ENCODE measurements at regions not wholly inside any gene's neighbourhood (a gene's known extent, or its start where the extent isn't known, plus 50 kb on each side); places are given as distances from the start of the nearest gene placed in this dataset.

DNA sequence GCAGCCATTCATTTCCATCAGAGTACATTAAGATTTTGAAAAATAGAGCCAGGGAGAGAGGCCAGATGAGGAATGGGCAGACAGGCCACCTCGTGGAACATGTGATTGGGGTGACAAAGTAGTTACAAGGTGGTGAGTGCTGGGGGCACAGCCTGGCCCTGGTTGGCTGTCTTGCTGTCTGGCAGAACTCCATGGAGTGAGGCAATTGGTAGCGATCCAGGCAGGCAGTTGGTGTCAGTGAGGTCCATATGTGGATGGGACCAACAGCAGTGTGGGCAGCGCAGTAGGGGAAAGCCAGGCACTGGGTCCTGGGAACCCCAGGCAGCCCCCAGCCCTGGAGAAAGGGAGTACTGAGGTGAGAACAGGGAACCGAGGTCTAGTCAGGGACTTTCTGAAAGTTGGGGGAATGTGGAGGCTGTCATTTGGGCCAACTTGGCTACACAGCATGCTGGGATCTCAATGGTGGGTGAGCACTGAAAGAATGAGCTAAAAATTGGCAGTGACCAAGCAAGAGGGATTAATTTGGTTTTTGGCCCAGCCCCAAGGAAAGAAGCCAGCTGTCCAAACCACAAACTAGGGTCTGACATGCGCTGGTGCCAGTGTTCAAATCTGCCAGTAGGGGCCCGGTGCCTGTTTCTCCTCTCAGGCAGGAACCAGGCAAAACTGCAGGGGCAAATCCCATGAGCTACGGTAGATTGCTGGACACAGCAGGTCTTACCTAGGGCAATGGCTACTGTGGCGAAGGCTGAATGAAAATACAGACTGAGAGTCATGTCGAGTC, 61.4 kb upstream of the E2F3 start (continued):
- TF ChIP-seq, protein P1, sequence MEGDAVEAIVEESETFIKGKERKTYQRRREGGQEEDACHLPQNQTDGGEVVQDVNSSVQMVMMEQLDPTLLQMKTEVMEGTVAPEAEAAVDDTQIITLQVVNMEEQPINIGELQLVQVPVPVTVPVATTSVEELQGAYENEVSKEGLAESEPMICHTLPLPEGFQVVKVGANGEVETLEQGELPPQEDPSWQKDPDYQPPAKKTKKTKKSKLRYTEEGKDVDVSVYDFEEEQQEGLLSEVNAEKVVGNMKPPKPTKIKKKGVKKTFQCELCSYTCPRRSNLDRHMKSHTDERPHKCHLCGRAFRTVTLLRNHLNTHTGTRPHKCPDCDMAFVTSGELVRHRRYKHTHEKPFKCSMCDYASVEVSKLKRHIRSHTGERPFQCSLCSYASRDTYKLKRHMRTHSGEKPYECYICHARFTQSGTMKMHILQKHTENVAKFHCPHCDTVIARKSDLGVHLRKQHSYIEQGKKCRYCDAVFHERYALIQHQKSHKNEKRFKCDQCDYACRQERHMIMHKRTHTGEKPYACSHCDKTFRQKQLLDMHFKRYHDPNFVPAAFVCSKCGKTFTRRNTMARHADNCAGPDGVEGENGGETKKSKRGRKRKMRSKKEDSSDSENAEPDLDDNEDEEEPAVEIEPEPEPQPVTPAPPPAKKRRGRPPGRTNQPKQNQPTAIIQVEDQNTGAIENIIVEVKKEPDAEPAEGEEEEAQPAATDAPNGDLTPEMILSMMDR (conservative IDR thresholded peaks at IDR 0.05; ENCODE audit: low read depth in 2 of 2): no peak
- TF ChIP-seq POLR2AphosphoS5 (IDR thresholded peaks at IDR 0.05; ENCODE audit: low read depth) (no peak), EZH2phosphoT487 (IDR thresholded peaks at IDR 0.05; ENCODE audit: unreplicated experiment) (no peak), JUNB (IDR thresholded peaks at IDR 0.05; ENCODE audit: unreplicated experiment) (no peak), NANOG (IDR thresholded peaks at IDR 0.05; ENCODE audit: borderline replicate concordance) (no peak), ZNF331 (CRISPR knock-in tag; IDR thresholded peaks at IDR 0.05; ENCODE audit: low read depth) (no peak), ZNF114 (CRISPR knock-in tag; IDR thresholded peaks at IDR 0.05) (no peak)

GRCh38 chr6:20341096-20341495, 60.6 kb upstream of the E2F3 start:
- no peak overlapping the region for H3K27ac Mint-ChIP-seq

More at GRCh38 chr6:20341096-20341495, 60.6 kb upstream of the E2F3 start:
- Histone ChIP-seq H3K27ac (ENCODE audit: low read depth) (no peak overlapping the region), H3K4me2 (no peak overlapping the region), H3K27me3 (ENCODE audit: insufficient read depth) (no peaks in the 10 kb centered on the region), H3K36me3 (ENCODE audit: insufficient read depth) (no peaks in the 10 kb centered on the region), H3K4me3 (no peak overlapping the region), H4K20me1 (replicated peaks; ENCODE audit: insufficient read depth) (no peaks in the 10 kb centered on the region), H3K4me1 (ENCODE audit: insufficient read depth) (no peaks in the 10 kb centered on the region), H2AFZ (no peak overlapping the region), H3K79me2 (replicated peaks; ENCODE audit: insufficient read depth) (no peaks in the 10 kb centered on the region), H3F3A (replicated peaks; ENCODE audit: low read depth) (no peaks in the 10 kb centered on the region), H3K9me2 (ENCODE audit: insufficient read depth) (peaks cover 8% of the 10 kb centered on the region; the same call in 1 of the 2 replicates)
- no peak overlapping the region for H3K4me3 Mint-ChIP-seq
- ATAC-seq (no peak), DNase-seq (ENCODE audit: low spot score) (no peak)
- H3K9me3 Mint-ChIP-seq: no peaks in the 10 kb centered on the region
- peaks cover 1% of the 10 kb centered on the region for H3K27me3 Mint-ChIP-seq (ENCODE audit: insufficient read depth, low read depth, poor library complexity)
- H3K36me3 Mint-ChIP-seq (ENCODE audit: low read depth): no peaks in the 10 kb centered on the region
- no peaks in the 10 kb centered on the region for H3K4me1 Mint-ChIP-seq
- TF ChIP-seq NANOG (IDR thresholded peaks at IDR 0.05; ENCODE audit: borderline replicate concordance) (no peak), STAT1 (IDR thresholded peaks at IDR 0.05; ENCODE audit: unreplicated experiment) (no peak), ZNF462 (CRISPR knock-in tag; IDR thresholded peaks at IDR 0.05) (no peak), ZNF114 (CRISPR knock-in tag; IDR thresholded peaks at IDR 0.05) (no peak)
